Activated T-cell treated with anti-CD3 and anti-CD28 coated beads for 24 hours (primary cell): ENCODE measurements at regions not wholly inside any gene's neighbourhood (a gene's known extent, or its start where the extent isn't known, plus 50 kb on each side); places are given as distances from the start of the nearest gene placed in this dataset.

Source experiments
- DNase-seq: peaks from one replicate; pipeline ENCODE4 v3.0.0-alpha.2; 2020; ENCODE audit warnings: low read depth

DNA sequence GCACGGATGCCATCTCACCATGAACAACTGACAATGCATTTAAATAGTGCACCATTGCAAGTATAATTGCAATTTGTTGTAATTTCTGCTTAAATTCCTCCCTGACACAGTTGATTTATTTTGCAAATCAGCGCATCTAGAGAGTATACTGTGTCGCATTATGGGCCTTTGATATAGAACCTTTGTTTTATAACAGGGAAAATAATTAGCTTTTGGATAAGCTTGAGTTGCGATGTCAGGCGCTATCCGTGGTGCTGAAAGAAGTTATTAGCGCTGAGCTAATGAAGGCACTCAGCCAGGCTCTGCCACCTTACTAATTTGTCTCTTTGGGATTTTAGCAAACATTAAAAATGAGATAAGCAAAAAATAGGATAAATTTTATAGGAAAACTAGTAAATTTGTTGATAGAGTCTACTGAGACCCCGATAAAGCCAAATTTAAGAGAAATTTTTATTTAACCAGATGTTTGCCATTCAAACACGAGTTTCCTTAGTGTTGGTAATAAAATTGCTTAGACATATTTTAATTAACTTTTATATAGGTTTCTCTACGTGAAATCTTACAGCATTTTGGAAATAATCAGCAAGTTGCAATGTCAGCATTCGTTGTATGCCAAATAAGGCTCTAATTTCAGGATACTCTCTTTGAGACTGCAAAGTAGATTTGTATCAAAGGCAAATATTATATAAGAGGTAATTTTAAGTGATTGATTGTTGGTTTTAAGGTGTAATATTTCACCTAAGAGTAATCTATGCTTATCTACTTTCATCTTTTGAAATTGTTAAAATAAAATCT, 355.5 kb downstream of the TLR4 start:
- no peak for DNase-seq

DNA sequence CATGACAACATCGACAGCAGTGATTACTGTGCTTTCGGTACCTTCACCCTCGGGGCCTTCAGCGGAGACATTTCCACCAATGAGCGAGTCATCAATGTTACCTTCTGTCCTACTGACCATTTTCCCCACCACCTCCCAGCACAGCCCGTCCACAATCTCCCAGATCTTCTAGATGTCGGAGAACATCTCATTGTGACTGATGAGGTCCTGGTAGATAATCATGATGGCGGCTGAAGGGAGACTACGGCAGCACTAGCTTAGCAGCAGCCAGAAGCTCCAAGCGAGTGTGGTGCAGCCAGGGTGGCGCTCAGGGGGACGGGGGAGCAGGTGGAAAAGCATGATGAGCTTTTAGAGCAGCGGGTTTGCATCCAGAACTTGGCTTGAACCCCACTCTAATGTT, 379.0 kb downstream of the TLR4 start:
- DNase-seq, result no peak

DNA sequence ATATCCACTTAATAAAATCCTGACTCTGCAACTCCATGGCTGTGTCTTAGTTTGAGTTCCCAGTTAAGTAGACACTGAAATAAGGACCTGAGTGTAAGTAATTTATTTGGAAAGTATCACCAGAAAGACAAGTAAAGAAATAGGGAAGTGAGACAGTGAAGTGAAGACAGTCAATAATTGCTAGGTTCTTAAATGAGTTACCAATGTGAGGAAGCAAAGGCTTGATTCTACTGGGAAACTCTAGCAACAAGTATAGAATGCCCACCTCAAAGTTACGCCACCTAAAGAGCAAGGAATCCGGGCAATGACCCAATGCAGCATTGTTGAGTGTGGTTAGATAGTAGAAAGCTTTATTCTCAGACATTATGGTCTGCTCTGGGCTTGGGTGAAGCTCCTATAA, 383.9 kb downstream of the TLR4 start:
- no peak for DNase-seq

DNA sequence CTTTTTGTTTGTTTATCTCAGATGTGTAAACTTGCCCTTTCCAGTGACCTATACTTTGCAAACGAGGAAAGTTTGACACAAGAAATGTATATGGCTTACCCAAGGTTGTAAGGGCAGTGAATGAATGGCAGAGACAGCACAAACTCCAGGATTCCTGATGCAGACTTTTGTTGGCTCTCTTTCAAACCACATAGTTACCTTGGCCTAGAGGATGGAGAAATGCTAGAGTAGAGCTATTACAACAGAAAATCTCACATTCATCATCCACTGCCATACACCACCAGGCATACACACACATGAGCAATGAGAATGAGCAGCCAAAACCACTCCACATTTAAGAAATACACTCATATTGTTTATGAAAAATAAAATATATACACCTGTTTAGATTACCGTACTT, 387.0 kb downstream of the TLR4 start:
- DNase-seq, result no peak

DNA sequence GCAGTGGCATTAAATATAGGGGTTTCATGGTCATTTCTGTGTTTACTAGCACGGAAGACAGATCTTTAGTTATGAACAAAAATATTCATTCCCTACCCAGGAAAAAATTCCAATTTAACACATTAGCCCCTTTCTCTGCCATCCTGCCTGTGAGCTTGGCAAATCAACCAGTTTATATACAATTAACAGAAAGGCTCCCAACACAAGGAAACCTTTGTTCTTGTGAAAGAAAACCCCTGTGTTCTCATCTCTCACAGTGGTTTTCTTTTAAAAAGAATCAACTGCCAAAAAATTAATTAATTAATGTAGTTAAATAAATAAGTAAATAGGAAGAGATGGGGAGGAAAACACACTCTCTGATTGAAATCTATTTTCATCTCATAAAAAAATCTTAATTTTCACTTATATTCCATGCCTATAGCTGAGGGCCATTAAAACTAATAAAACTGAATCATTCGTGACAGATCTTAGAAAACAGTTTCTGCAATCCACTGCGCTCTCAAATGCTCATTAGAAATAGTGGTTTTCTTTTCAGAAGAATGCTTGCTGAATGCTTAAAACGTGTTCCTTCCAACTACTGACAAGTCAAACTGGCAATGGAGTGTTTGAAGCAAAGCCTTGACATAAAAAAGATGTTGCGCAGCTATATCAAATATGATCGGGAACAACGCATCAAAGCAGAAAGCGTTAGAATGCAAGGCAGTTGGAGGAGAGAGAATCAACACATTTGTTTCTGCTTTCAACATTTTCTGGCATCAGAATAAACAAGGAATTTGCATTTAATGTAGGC, 387.7 kb downstream of the TLR4 start:
- DNase-seq, result no peak

DNA sequence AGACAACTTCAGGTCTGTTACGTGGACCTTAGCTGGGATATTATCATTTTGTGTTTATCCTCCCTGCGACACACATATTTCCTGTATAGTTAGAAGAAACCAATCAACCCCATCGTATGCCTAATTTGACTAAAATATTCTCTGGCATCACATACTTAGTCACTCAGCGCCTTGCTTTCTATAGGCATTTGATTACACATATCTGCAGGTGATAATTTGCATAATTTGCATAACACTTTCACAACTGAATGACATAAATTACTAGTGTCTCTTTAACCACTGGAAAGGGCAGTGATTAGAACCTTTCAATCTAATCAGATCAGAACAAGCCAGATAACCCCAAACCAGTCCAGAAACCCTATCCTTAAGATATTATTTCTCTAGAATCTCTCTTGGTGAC, 390.2 kb downstream of the TLR4 start:
- DNase-seq, result no peak

DNA sequence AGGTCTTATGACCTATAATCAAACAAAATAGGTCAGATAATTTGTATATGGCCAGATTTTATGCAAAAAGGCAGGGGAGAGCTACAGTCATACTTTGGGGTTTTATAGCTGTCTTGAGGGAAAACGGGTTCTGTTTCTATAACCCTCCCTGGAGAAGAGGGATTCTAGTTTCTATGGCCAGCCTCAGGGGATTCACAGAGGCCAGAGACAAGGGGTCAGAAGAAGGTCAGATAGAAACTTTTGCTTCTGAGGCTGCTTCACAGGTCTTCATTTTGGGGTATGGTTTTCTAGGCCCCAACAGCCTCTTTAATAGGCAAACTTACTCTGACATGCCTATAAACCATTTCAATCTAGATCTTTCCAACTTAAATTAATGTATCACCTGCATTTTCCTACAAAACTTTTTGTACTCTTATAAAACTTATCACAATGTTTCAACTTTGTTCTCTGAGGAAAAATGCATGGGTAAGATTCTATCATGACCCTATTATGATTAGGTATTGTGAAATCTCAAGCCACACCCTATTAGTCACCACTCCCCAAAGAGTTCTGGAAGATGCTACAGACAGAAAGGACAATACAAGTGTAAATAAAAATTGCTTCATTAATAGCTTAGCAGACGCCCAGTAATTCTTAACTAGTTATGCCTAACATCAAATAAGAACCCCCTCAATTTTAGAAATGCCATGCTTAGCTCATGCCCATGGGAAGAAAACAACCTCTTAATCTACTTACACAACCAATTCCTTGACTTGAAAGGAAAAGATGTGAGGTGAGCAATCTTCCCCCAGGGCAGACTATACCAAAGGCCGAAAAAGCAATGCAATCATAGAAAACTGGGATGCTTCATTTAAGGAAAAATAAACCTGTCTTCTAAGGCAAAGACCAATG, 396.6 kb downstream of the TLR4 start:
- no peak for DNase-seq

DNA sequence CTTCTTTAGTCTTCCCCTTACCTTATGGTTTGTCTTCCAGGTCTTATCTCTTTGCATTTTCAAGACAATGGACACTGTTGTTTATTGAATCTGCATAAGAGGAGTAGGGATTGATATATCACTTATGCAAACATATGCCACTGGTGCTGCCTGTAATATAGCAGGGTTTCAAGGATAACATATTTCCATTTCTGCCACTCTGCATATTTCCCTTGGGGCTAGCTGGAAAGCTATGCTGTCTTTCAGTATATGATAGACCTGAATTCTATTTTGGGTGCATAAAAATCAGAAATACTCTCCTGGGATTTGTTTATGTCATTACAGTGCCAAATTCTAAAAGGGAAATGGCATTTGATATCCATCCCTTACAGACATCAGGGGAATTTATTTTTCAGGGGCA, 400.2 kb downstream of the TLR4 start:
- no peak for DNase-seq

DNA sequence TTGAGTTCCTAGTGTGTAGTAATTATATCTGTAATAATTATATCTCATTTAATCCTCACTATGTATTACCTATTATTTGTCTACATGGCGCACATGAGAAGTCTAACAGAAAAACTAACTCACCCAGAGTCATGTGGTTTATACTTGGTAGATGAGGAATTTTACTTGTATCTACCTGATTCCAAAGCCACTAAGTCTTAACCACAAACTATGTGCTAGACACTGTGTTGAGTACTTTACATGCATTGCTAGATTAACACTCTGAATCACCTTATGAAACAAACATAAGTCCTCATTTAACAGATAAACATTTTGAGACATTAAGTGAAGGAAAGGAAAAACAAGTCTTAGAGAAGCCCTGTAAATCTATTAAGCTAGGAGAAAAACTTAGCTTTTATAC, 404.8 kb downstream of the TLR4 start:
- no peak for DNase-seq

DNA sequence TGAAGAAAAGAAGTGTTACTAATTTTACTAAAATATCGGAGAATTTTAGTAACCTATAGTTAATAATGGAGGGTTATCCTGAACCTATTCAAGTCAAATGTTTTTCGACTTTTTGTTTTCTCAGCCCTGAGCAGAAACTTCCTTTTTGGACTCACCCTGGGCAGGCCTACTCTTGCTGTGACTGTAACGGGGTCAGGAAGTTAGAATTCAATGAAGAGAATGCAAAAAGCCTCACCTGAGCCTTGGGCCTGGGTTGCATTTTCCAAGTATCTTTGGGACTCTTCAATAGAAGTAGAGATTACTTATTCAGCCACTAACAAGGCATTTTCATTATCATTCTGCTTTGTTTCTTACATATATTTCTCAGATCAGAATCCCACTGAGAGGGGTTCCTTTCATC, 405.3 kb downstream of the TLR4 start:
- DNase-seq, result no peak

DNA sequence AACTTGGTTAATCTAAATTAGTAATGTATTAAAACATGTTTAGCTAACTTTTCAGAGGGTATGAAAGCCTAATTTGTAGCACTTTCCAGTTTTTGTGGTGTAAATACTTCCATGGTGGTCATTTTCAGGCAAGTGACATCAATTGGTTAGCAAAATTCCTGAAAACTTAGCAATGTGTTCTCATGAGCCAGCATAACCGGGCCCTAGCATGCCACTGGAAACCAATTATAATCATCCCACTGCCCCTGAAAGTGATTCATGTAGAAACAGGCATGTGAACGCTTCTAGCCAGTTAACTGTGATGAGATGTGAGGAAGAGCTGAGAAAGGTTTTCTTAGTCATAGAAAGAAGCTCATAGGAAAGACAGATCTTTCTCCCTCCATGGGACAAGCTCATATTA, 417.2 kb downstream of the TLR4 start:
- DNase-seq, result no peak

DNA sequence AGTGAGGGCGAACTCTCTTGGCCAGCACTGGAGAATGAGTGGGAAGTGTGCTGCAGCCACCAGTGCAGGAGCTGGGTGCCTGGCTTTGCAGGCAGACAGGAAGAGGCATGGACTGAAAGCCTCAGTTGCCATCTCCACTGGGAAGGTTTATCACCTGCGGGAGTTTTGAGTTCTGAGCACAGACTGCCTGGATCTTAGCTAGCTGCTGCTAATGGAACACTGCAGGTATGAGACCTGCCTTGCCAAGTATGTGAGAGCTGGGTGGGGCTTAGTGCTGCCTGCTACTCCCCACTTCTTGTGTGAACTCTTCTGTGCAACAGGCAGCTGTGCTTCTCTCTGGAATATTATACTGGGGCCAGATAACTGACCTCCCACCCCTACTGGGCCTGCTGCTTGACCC, 424.1 kb downstream of the TLR4 start:
- no peak for DNase-seq

DNA sequence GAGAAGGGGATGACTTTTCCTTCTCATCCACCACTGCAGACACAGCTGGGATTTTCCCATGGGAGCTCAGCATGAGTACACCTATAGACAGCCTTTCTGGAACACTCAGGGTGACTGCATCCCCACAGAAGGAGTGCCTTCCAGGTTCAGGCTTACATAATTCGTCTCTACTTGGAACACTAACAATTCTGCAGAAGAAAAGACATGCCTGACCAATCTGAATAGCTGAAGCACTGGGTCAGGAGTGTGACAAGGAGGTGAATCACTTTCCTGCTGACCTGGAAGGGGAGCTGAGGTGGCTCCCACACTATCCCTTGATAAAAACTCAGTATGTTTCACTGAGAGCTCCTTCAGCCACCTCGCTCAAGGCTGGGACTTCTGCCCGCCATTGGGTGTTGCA, 425.3 kb downstream of the TLR4 start:
- no peak for DNase-seq

DNA sequence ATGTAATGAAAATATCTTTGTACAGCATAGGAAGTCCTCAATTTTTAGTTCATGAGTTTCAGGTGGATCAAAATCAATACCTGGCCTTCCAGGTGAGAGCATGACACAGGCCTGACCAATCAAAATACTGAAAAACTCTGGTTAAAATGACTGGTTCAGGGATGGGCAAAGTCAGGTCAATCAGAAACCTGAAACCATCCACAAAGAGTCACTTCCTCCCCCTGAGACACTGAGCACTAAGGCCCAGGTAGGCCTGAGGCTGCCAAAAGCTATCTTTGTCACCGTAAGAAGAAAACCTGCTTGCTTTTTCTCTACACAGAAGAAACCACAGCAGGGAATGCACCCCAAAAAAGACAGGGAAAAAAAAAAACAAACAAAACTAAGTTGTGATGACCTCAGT, 444.8 kb downstream of the TLR4 start:
- no peak for DNase-seq

DNA sequence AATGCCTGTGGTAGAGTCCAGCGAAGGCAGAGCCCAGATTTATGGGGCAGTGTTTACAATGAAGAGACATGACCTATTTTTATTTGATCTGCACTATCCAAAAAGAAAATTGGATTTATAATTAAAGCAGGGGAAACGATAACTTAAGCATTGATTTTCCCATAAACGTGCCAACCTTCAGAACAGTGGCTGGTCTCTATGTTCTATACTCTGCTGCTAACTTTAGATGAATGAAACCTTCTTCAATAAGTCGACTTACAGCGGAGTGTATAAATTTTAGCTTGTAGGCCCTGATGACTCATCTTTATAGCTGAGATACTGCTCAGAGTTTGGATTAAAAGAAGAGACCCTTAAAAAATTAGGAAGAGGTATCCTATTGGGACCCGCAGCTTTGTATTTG, 452.6 kb downstream of the TLR4 start:
- no peak for DNase-seq

DNA sequence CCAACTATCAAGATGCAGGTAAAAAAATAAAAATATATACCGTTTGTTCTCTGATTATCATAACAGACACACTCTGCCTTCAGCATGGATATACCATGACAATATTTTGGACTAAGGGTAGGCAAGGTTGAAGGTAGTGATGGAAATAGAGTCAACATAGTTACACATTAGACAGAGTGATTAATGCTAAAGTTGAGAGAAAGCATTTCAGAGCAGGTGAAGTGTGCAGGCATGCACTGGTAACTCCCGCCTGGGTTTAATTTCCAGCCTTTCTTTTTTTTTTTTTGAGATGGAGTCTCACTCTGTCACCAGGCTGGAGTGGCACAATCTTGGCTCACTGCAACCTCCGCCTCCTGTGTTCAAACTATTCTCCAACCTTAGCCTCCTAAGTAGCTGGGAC, 458.5 kb downstream of the TLR4 start:
- DNase-seq, result no peak

DNA sequence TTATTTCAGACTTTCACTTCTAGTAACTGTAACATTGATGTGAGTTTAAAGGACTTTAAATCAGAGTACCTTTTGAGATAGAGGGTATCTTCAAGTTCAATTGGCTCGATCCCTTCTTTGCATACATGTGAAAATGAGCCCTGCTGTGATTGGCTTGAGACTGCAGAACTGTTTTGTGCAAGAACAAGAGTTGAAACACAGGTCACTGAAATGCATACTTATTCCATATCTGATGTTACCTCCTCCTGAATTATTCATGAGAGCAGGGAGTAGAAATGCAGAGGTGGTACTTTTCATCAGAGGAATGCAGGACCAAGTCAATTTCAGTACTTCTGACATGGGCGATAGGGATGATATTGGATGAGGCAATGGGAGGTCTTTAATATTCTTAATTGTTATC, 459.5 kb downstream of the TLR4 start:
- no peak for DNase-seq

DNA sequence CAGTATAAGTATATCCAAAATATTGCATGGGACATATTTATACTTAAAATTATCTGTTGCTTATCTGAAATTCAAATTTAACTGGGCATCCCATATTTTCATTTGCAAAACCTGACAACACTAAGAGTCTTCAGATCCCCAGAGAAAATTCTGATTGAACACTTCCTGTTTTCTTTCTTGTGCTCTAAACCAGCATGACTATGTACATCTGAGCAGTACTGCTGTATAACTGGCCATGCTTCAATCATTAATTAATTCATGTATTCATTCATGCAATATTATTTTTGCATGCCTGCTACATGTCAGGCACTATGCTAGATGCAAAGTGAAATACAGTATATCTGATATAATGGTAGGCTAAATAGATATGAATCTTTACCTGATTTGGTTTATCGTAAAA, 461.2 kb downstream of the TLR4 start:
- no peak for DNase-seq

DNA sequence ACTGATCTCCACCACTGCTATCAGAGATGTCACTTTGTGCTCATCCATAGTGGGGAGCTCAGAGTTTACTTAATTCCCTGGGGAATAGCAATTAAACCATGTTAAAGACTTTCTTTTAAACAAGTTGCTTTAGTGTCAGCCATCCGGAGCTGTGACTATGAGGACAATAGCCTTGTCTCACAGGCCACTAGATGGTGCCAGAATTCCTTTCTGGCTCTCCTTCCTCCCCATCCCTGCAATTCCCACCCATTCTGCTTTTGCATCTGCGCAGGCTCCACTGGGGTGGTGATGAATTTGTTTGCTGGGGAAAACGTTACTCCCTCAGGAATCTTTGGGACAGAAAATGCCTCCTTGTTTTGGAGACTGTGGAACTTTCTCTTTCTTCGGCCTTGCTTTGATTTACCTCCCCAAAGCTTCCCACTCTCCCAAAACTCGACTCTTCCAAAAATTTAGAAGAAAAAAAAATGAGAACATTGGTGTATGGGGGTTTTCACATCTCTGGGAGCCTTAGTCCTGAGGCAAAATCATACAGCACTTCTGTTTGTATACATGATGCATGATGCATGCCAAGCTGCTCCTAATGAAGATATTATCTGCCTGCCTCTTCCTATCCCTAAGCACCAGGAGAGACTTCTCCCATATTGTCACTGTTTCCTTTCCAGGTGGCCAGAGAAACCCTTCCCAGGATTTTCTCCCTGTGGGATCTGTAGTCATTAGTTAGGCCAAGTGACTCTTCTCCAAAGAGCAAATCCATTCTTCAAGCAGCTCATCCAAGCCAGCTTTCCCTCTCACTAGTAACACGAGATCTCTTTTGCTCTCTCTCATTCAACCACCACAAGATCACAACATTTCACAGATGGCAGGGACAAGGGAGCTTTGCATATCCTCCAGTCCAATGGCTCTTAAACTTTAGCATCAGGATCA, 466.1 kb downstream of the TLR4 start:
- DNase-seq, result no peak

DNA sequence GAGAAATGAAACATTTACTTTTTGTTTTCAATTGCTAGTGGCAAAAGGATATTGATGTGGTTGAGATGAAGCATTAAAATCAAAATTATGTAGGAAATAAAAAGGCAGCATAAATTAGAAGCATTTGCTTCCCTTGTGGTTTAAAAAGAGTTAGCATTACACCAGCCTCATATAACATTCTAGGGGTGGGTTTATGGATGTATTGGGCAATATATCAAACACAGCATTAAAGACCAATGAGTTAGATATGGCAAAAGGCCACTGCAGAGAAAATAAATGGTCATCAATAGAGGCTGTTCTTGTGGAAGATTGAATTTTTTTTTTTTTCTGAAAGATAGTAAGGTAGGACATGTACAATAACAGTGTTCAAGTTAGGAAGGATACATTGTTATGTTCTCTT, 473.0 kb downstream of the TLR4 start:
- no peak for DNase-seq

DNA sequence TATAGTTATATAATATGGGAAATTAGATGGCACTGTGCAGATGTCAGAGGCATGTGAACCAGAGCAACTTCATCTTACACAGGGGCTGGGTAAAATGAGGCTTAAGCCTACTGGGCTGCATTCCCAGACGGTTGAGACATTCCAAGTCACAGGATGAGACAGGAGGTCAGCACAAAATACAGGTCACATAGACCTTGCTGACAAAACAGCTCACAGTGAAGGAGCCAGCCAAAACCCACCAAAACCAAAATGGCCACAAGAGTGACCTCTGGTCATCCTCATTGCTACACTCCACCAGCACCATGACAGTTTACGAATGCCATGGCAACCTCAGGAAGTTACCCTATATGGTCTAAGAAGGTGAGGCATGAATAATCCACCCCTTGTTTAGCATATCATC, 479.4 kb downstream of the TLR4 start:
- DNase-seq, result no peak

DNA sequence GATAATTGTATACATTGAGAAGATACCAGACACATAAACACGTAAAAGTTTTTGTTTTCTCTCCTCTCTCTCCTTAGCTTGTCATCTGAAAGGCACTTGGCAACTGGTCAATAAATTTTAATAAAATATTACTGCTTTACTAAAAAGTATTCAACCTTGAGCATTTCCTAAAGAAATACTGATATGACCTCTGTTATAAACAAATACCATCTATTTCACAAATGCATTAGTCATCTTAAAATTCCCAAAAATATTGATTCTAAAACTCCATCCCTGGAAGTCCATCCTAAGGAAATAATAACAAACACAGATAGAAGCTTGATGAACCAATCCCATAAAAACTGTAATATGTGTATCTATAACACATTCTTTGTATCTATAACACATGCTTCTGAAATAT, 483.2 kb downstream of the TLR4 start:
- DNase-seq, result no peak
